BE2C (cell line): ENCODE measurements at regions not wholly inside any gene's neighbourhood (a gene's known extent, or its start where the extent isn't known, plus 50 kb on each side); places are given as distances from the start of the nearest gene placed in this dataset.

Experiments
- DNase-seq: peaks from one replicate; pipeline ENCODE4 v3.0.0-alpha.2; 2020
- H3K27me3 ChIP-seq: fragments of 250-450 bp; sonication (Bioruptor Pico); 2 replicates; pipeline ENCODE4 v1.5.1; 2020; ENCODE audit warnings: mild to moderate bottlenecking
- H3K36me3 ChIP-seq: fragments of 250-450 bp; sonication (Bioruptor Pico); 2 replicates; pipeline ENCODE4 v1.5.1; 2020; ENCODE audit warnings: mild to moderate bottlenecking
- H3K4me1 ChIP-seq: fragments of 250-450 bp; sonication (Bioruptor Pico); 2 replicates; pipeline ENCODE4 v1.5.1; 2020
- H3K4me3 ChIP-seq: 2 replicates; pipeline ENCODE4 v1.5.1; 2011; ENCODE audit warnings: low read depth, low read length
- H3K9me3 ChIP-seq: fragments of 250-450 bp; sonication (Bioruptor Pico); 2 replicates; pipeline ENCODE4 v1.5.1; 2020
- CTCF ChIP-seq: IDR thresholded peaks from 2 replicates; pipeline ENCODE4 v1.5.1; 2012; ENCODE audit warnings: mild to moderate bottlenecking, low read depth, low read length

DNA sequence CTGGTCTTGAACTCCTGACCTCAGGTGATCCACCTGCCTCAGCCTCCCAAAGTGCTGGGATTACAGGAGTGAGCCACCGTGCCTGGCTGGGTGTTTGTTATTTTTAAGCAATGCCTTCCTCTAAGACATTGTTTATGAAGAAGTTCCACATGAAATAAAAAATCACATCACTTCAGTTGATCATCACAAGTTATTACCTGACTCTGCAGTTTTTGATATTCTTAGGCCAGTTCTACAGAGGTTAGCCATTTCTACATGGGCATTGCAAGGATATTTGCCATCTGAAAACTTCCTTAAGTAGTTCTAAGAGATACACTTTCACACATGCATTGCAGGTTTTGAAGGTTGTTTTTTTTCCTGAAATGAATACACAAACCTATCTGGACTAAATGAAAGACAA is 82.1 kb downstream of the PYDC2 start:
- no peaks in the 10 kb centered on the region for H3K4me1 ChIP-seq
- H3K4me3 ChIP-seq: no peak overlapping the region
- TF ChIP-seq CTCF: no peak
- H3K36me3 ChIP-seq: no peaks in the 10 kb centered on the region; the same call in 1 of the 2 replicates
- H3K9me3 ChIP-seq: no peaks in the 10 kb centered on the region
- no peak for DNase-seq
- H3K27me3 ChIP-seq: no peaks in the 10 kb centered on the region

- no peaks in the 10 kb centered on the region for H3K9me3 ChIP-seq
- no peak for DNase-seq
Measured at GRCh38 chr3:191543897-191544296, 82.9 kb downstream of the PYDC2 start.

GRCh38 chr3:191549357-191549756 is 88.4 kb downstream of the PYDC2 start:
- TF ChIP-seq CTCF: no peak
- H3K4me3 ChIP-seq: no peak overlapping the region
- H3K27me3 ChIP-seq: no peaks in the 10 kb centered on the region
- no peaks in the 10 kb centered on the region for H3K4me1 ChIP-seq
- no peaks in the 10 kb centered on the region; the same call in 1 of the 2 replicates for H3K36me3 ChIP-seq
- DNase-seq: no peak
- H3K9me3 ChIP-seq: no peaks in the 10 kb centered on the region

More at GRCh38 chr3:191543897-191544296, 82.9 kb downstream of the PYDC2 start:
- Histone ChIP-seq H3K36me3 (no peaks in the 10 kb centered on the region; the same call in 1 of the 2 replicates), H3K4me3 (no peak overlapping the region), H3K27me3 (no peaks in the 10 kb centered on the region), H3K4me1 (no peaks in the 10 kb centered on the region)
- TF ChIP-seq CTCF: no peak

DNA sequence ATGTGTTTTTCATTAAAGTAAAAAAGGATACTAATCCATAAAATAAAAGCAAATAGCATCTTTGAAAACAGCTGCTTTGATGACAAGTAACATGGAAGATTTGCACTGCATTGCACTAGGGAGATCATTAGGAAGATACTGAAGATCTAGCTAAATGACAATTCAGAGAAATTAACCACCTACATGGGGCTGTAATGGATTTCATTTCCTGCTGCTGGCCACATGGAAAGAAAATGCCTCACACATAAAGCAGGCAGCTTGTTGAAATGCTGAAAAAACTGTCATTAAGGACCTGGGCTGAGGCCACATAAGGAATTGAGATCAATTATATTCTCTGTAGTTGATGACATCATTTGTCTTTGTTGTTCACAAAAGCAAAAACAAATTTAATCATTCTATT is 94.1 kb downstream of the PYDC2 start:
- no peak for DNase-seq
- TF ChIP-seq CTCF: no peak
- Histone ChIP-seq H3K9me3 (no peaks in the 10 kb centered on the region), H3K36me3 (no peaks in the 10 kb centered on the region), H3K4me3 (no peak overlapping the region), H3K4me1 (peaks cover 5% of the 10 kb centered on the region; the same call in 1 of the 2 replicates), H3K27me3 (no peaks in the 10 kb centered on the region)

DNA sequence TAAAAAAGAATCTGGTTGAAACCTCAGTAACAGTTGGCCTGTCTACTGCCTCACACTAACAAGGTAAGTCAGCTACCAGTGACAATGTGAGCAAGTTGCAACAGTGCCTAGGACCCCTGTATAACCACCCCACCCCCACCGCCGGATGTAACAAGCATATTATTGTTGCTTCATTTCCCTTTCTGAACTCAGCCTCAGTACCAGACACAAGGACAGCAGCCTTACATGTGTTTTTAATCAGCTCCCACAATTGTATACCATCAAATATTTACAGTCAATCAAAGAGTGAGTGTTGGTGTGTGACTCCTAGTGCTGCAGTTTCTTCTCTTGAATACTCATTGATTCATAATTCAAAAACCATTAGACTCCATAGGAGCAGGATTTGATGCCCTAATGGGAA is 96.4 kb downstream of the PYDC2 start:
- no peak for TF ChIP-seq CTCF
- no peak for DNase-seq
- no peaks in the 10 kb centered on the region for H3K36me3 ChIP-seq
- peaks cover 5% of the 10 kb centered on the region; the same call in 1 of the 2 replicates for H3K4me1 ChIP-seq
- H3K9me3 ChIP-seq: no peaks in the 10 kb centered on the region
- no peak overlapping the region for H3K4me3 ChIP-seq
- no peaks in the 10 kb centered on the region for H3K27me3 ChIP-seq

DNA sequence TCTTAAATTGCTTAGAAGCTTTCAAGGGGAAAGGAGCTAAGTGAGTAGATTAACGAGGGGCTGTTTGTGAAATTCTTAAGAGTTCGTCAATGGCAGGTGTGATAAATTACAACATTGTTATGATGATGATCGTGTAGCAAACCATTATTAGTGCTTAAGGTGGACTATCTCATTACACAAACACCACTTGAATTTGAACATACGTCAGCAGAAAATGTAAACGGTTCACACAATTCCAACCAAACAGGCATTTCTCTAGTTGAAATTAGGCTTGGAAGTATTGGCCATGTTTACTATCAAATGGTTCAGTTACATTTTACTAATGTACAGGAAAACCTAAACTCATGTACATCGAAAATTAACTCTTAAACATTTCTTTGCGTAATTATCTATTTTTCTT is 102.8 kb downstream of the PYDC2 start:
- H3K9me3 ChIP-seq: 0 out of 2 replicates have a peak, but pooled peaks cover 3% of the 10 kb centered on the region
- TF ChIP-seq CTCF: no peak
- no peaks in the 10 kb centered on the region for H3K36me3 ChIP-seq
- no peaks in the 10 kb centered on the region for H3K27me3 ChIP-seq
- no peaks in the 10 kb centered on the region for H3K4me1 ChIP-seq
- no peak overlapping the region for H3K4me3 ChIP-seq
- no peak for DNase-seq
